ENCODE measurements at regions not wholly inside any gene's neighbourhood (a gene's known extent, or its start where the extent isn't known, plus 50 kb on each side); places are given as distances from the start of the nearest gene placed in this dataset.

DNA sequence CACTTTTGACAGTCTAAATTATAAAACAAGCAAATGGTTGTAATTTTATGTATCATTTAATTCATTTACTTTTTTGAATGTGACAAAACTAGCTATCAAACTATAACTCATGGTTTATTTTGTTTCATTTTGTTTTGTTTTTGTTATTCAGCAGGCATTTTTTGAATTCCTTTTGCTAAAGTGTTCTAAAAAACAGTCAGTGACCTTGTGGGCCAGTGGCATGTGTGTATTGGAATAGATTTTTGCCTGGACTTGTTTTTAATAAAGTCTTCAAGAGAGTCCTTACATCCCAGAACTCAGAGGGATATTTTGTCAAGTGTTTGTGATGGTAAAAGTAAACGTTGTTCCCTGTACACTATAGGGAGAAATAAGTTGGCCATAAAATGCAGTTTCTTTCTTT is 369.7 kb upstream of the SYT1 start:
- 29 to 45% methylated on average over 1 of the region's 1 CpG for WGBS, 2 donors (ENCODE audit: low coverage in 1 of 2)
- no peak overlapping the region for H3K4me3 ChIP-seq
- in situ Hi-C loops (cut with MboI; ENCODE audit: low pct_ligation_motif_present in 1 of 4, low pct_unique_long_range_greater_than_20kb in 1 of 4, low sequenced_read_pairs in 3 of 4) = no loop called here
- no peak for TF ChIP-seq EP300 (IDR thresholded peaks at IDR 0.05; ENCODE audit: low read depth)
- TF ChIP-seq, protein P1, sequence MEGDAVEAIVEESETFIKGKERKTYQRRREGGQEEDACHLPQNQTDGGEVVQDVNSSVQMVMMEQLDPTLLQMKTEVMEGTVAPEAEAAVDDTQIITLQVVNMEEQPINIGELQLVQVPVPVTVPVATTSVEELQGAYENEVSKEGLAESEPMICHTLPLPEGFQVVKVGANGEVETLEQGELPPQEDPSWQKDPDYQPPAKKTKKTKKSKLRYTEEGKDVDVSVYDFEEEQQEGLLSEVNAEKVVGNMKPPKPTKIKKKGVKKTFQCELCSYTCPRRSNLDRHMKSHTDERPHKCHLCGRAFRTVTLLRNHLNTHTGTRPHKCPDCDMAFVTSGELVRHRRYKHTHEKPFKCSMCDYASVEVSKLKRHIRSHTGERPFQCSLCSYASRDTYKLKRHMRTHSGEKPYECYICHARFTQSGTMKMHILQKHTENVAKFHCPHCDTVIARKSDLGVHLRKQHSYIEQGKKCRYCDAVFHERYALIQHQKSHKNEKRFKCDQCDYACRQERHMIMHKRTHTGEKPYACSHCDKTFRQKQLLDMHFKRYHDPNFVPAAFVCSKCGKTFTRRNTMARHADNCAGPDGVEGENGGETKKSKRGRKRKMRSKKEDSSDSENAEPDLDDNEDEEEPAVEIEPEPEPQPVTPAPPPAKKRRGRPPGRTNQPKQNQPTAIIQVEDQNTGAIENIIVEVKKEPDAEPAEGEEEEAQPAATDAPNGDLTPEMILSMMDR (IDR thresholded peaks at IDR 0.05) = no peak
- TF ChIP-seq POLR2A (IDR thresholded peaks at IDR 0.05) = no peak
- TF ChIP-seq POLR2AphosphoS5 (IDR thresholded peaks at IDR 0.05) = no peak
- no peak overlapping the region for H3K27ac ChIP-seq
- H3K4me1 ChIP-seq = no peaks in the 10 kb centered on the region
- DNase-seq = no peak
- no peaks in the 10 kb centered on the region for H3K27me3 ChIP-seq
- intact Hi-C loops (cut with DNase I; ENCODE audit: low total_unique reads) = no loop called here
- H3K36me3 ChIP-seq = no peaks in the 10 kb centered on the region
- H3K9me3 ChIP-seq = no peaks in the 10 kb centered on the region

DNA sequence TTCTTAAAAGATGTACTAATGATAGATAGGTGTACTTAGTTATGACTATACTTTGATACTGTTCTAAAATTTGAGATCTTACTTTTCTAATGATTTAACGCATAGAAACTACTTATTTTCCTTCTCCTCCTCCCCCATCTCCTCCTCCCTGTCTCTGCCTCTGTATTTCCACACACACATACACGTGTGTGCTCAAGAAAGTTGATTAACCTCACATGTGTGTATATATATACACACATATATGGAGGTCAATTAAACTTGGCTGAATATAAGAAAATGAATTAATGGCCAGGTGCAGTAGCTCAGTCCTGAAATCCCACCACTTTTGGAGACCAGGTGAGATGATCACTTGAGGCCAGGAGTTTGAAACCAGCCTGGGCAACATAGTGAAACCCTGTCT is 362.7 kb upstream of the SYT1 start:
- no peaks in the 10 kb centered on the region for H3K4me1 ChIP-seq
- H3K27me3 ChIP-seq = no peaks in the 10 kb centered on the region
- DNase-seq = no peak
- no peaks in the 10 kb centered on the region for H3K9me3 ChIP-seq
- 76 to 81% methylated on average over 2 of the region's 2 CpGs for WGBS, 2 donors (ENCODE audit: low coverage in 1 of 2)
- intact Hi-C loops (cut with DNase I; ENCODE audit: low total_unique reads) = no loop called here
- in situ Hi-C loops (cut with MboI; ENCODE audit: low pct_ligation_motif_present in 1 of 4, low pct_unique_long_range_greater_than_20kb in 1 of 4, low sequenced_read_pairs in 3 of 4) = no loop called here
- H3K27ac ChIP-seq = no peak overlapping the region
- H3K36me3 ChIP-seq = no peaks in the 10 kb centered on the region
- H3K4me3 ChIP-seq = no peak overlapping the region
- TF ChIP-seq, protein P1 (IDR thresholded peaks at IDR 0.05) = no peak
- no peak for TF ChIP-seq POLR2A (IDR thresholded peaks at IDR 0.05)
- no peak for TF ChIP-seq EP300 (IDR thresholded peaks at IDR 0.05; ENCODE audit: low read depth)

DNA sequence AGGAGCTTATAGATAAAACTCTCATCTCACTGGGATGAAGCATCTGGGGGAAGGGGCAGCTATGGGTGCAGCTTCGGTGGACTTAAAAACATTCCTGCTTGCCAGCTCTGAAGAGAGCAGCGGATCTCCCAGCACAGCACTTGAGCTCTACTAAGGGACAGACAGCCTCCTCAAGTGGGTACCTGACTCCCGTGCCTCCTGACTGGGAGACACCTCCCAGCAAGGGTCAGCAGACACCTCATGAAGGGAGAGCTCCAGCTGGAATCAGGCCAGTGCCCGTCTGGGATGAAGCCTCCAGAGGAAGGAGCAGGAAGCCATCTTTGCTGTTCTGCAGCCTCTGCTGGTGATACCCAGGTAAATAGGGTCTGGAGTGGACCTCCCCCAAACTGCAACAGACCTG is 345.2 kb upstream of the SYT1 start:
- DNase-seq = no peak
- Histone ChIP-seq H3K9me3 (no peaks in the 10 kb centered on the region), H3K4me3 (no peak overlapping the region), H3K27me3 (no peaks in the 10 kb centered on the region), H3K36me3 (no peaks in the 10 kb centered on the region), H3K4me1 (no peaks in the 10 kb centered on the region), H3K27ac (no peak overlapping the region)
- intact Hi-C loops (cut with DNase I; ENCODE audit: low total_unique reads) = no loop called here
- in situ Hi-C loops (cut with MboI; ENCODE audit: low pct_ligation_motif_present in 1 of 4, low pct_unique_long_range_greater_than_20kb in 1 of 4, low sequenced_read_pairs in 3 of 4) = no loop called here
- 68% methylated on average over 4 of the region's 4 CpGs; no CpG with 5 or more reads in 1 of the 2 donors for WGBS, 2 donors (ENCODE audit: low coverage in 1 of 2)
- no peak for TF ChIP-seq EP300 (IDR thresholded peaks at IDR 0.05; ENCODE audit: low read depth)
- no peak for TF ChIP-seq POLR2A (IDR thresholded peaks at IDR 0.05)
- TF ChIP-seq, protein P1 (IDR thresholded peaks at IDR 0.05) = no peak
- TF ChIP-seq POLR2AphosphoS5 (IDR thresholded peaks at IDR 0.05) = no peak

DNA sequence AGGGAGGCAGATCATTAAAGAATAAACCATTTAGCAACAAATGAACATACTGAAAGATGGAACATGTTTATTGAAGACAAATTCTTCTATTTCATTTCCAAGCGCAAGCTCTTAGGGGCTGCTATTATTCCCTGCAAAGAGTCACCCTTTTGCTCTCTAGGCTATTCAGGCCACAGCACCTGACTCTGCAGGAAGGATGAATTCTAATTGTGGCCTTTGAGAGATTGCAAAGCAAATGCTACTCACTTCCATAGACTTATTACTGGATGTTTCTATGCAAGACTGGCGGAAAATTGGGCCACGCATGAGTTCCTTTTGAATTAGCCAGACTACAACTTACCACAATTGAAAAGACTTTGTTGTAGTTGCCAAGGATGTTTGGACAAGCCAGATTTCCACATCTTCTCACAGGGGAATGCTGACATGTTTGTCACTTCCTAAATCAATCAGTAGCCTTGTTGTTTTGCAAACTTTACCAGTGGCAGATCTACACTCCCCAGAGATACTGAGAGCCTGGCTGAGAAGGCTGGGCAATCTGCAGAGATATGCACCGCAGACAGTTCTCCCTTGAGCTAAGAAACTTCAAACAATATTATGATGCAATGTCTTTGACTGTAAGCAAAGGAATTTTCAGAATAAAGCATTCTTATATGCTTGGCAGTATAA is 334.3 kb upstream of the SYT1 start:
- Histone ChIP-seq H3K4me1 (no peaks in the 10 kb centered on the region), H3K27ac (no peak overlapping the region), H3K27me3 (no peaks in the 10 kb centered on the region), H3K36me3 (no peaks in the 10 kb centered on the region), H3K4me3 (no peak overlapping the region), H3K9me3 (no peaks in the 10 kb centered on the region)
- WGBS, 2 donors (ENCODE audit: low coverage in 1 of 2) = 66 to 88% methylated on average over 2 to 4 of the region's 4 CpGs
- intact Hi-C loops (cut with DNase I; ENCODE audit: low total_unique reads) (no loop called here), in situ Hi-C loops (cut with MboI; ENCODE audit: low pct_ligation_motif_present in 1 of 4, low pct_unique_long_range_greater_than_20kb in 1 of 4, low sequenced_read_pairs in 3 of 4) (no loop called here)
- DNase-seq = no peak
- TF ChIP-seq EP300 (IDR thresholded peaks at IDR 0.05; ENCODE audit: low read depth) = no peak
- TF ChIP-seq POLR2AphosphoS5 (IDR thresholded peaks at IDR 0.05) = no peak
- TF ChIP-seq, protein P1 (IDR thresholded peaks at IDR 0.05) = no peak
- TF ChIP-seq POLR2A (IDR thresholded peaks at IDR 0.05) = no peak

All from transverse colon (tissue), 4 donors.